ENCODE measurements at regions not wholly inside any gene's neighbourhood (a gene's known extent, or its start where the extent isn't known, plus 50 kb on each side); places are given as distances from the start of the nearest gene placed in this dataset.

- intact Hi-C loops (cut with DNase I) = no loop called here
- no peaks in the 10 kb centered on the region for H3K9me3 ChIP-seq
- H3K27ac ChIP-seq (replicated peaks in 1 of 4) = no peak overlapping the region
- TF ChIP-seq POLR2AphosphoS5 (IDR thresholded peaks at IDR 0.05) (no peak), EP300 (IDR thresholded peaks at IDR 0.05) (no peak), POLR2A (IDR thresholded peaks at IDR 0.05; ENCODE audit: low read depth) (no peak)
- no peaks in the 10 kb centered on the region for H3K36me3 ChIP-seq
- peaks cover 0 to 9% (median 0%) of the 10 kb centered on the region in 4 donors for H3K4me1 ChIP-seq
- WGBS = 89% methylated on average over 25 of the region's 25 CpGs
- H3K4me3 ChIP-seq = no peak overlapping the region
- H3K27me3 ChIP-seq = no peaks in the 10 kb centered on the region
- no peak for DNase-seq (ENCODE audit: extremely low spot score)
Observed at GRCh38 chr18:22001912-22002487, 167.4 kb upstream of the GATA6 start.

- no peak overlapping the region for H3K27ac ChIP-seq (replicated peaks in 1 of 4)
- DNase-seq (ENCODE audit: extremely low spot score) = no peak
- no peak overlapping the region for H3K4me3 ChIP-seq
- peaks cover 0 to 9% (median 0%) of the 10 kb centered on the region in 4 donors for H3K4me1 ChIP-seq
- no peak for TF ChIP-seq POLR2A (IDR thresholded peaks at IDR 0.05; ENCODE audit: low read depth)
- no peak for TF ChIP-seq CTCF (IDR thresholded peaks at IDR 0.05)
- TF ChIP-seq POLR2AphosphoS5 (IDR thresholded peaks at IDR 0.05) = no peak
- TF ChIP-seq EP300 (IDR thresholded peaks at IDR 0.05) = no peak
- no peaks in the 10 kb centered on the region for H3K36me3 ChIP-seq
- intact Hi-C loops (cut with DNase I) = no loop called here
- no peaks in the 10 kb centered on the region for H3K27me3 ChIP-seq
- peaks cover 0 to 3% (median 0%) of the 10 kb centered on the region in 4 donors for H3K9me3 ChIP-seq
- 35% methylated on average over 4 of the region's 4 CpGs for WGBS
Observed at GRCh38 chr18:22005191-22005841, 164.1 kb upstream of the GATA6 start.

GRCh38 chr18:22006458-22006857, 162.9 kb upstream of the GATA6 start:
- Histone ChIP-seq H3K9me3 (peaks cover 0 to 3% (median 0%) of the 10 kb centered on the region in 4 donors), H3K4me3 (no peak overlapping the region), H3K36me3 (no peaks in the 10 kb centered on the region), H3K27me3 (no peaks in the 10 kb centered on the region), H3K4me1 (peaks cover 0 to 9% (median 0%) of the 10 kb centered on the region in 4 donors), H3K27ac (replicated peaks in 1 of 4) (no peak overlapping the region)
- TF ChIP-seq EP300 (IDR thresholded peaks at IDR 0.05) = no peak
- no peak for TF ChIP-seq POLR2AphosphoS5 (IDR thresholded peaks at IDR 0.05)
- TF ChIP-seq CTCF (IDR thresholded peaks at IDR 0.05) = no peak
- no peak for TF ChIP-seq POLR2A (IDR thresholded peaks at IDR 0.05; ENCODE audit: low read depth)
- no peak for DNase-seq (ENCODE audit: extremely low spot score)
- intact Hi-C loops (cut with DNase I) = no loop called here
- WGBS = 92% methylated on average over 2 of the region's 2 CpGs

- peaks cover 0 to 9% (median 0%) of the 10 kb centered on the region in 4 donors for H3K4me1 ChIP-seq
- no peak overlapping the region for H3K27ac ChIP-seq (replicated peaks in 1 of 4)
- no peak for DNase-seq (ENCODE audit: extremely low spot score)
- intact Hi-C loops (cut with DNase I) = no loop called here
- no peaks in the 10 kb centered on the region for H3K27me3 ChIP-seq
- H3K9me3 ChIP-seq = peaks cover 0 to 18% (median 8%) of the 10 kb centered on the region in 4 donors
- H3K4me3 ChIP-seq = no peak overlapping the region
- TF ChIP-seq POLR2A (IDR thresholded peaks at IDR 0.05; ENCODE audit: low read depth) (no peak), POLR2AphosphoS5 (IDR thresholded peaks at IDR 0.05) (no peak), CTCF (IDR thresholded peaks at IDR 0.05) (no peak), EP300 (IDR thresholded peaks at IDR 0.05) (no peak)
- no peaks in the 10 kb centered on the region for H3K36me3 ChIP-seq
Observed at GRCh38 chr18:22009242-22009641, 160.1 kb upstream of the GATA6 start.

GRCh38 chr18:22013993-22014392, 155.4 kb upstream of the GATA6 start:
- Histone ChIP-seq H3K9me3 (peaks cover 0 to 23% (median 9%) of the 10 kb centered on the region in 4 donors), H3K36me3 (no peaks in the 10 kb centered on the region), H3K27ac (replicated peaks in 1 of 4) (no peak overlapping the region), H3K27me3 (no peaks in the 10 kb centered on the region), H3K4me3 (no peak overlapping the region), H3K4me1 (no peaks in the 10 kb centered on the region)
- 41% methylated on average over 1 of the region's 1 CpG for WGBS
- TF ChIP-seq POLR2AphosphoS5 (IDR thresholded peaks at IDR 0.05) (no peak), CTCF (IDR thresholded peaks at IDR 0.05) (no peak), EP300 (IDR thresholded peaks at IDR 0.05) (no peak), POLR2A (IDR thresholded peaks at IDR 0.05; ENCODE audit: low read depth) (no peak)
- intact Hi-C loops (cut with DNase I) = no loop called here
- DNase-seq (ENCODE audit: extremely low spot score) = no peak

All from esophagus muscularis mucosa (tissue), 4 donors.